HG02623 (cell line): ENCODE measurements at regions not wholly inside any gene's neighbourhood (a gene's known extent, or its start where the extent isn't known, plus 50 kb on each side); places are given as distances from the start of the nearest gene placed in this dataset.
"Not testable (repeated sequence)": the region's sequence is repeated elsewhere in the genome, so short reads cannot be mapped to it uniquely, and the experiment has no call there.

Source experiments
- ATAC-seq: cut with Tn5 transposase; IDR thresholded peaks from one replicate; pipeline ENCODE4 v1.9.1; 2021; ENCODE audit warnings: moderate library complexity; ENCODE audit not compliant: unreplicated experiment

GRCh38 chr7:19963695-19964094, 190.3 kb upstream of the TMEM196 start:
- ATAC-seq = no peak

DNA sequence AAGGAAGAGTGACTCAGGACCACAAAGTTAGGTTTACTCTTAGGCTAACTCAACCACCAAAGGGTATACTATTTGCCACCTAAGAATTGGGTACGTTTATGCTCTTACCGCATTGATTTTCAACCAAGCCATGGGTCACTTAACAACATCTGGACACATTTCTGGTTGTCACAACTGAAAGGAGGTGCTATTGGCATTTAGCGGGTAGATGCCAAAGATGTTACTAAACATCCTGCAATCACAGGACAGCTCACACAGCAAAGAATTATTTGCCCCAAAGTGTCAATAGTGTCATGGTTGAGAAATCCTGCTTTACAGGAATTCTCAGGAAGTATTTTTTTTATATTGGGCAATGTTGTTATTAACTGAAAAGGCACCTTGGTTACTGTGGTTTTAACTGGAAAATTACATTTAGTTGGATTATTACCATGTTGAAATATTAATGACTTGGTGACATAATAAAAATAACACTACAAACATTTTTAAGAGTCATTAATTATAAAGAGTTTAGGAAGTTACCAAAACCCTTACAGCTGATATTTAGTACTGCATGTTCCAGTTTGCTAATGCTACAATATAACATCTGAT, 185.0 kb upstream of the TMEM196 start:
- ATAC-seq = no peak

GRCh38 chr7:19957664-19958063, 184.2 kb upstream of the TMEM196 start:
- no peak for ATAC-seq

DNA sequence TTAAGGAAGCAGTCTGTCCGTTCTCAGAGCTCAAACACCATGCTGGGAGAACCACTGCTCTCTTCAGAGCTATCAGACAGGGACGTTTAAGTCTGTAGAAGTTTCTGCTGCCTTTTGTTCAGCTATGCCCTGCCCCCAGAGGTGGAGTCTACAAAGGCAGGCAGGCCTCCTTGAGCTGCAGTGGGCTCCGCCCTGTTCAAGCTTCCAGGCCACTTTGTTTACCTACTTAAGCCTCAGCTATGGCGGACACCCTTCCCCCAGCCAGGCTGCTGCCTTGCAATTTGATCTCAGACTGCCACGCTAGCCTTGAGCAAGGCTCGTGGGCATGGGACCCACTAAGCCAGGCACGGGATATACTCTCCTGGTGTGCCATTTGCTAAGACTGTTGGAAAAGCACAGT, 180.7 kb upstream of the TMEM196 start:
- not testable (repeated sequence) for ATAC-seq

- not testable (repeated sequence) for ATAC-seq
Observed at GRCh38 chr7:19953411-19953810, 180.0 kb upstream of the TMEM196 start.

DNA sequence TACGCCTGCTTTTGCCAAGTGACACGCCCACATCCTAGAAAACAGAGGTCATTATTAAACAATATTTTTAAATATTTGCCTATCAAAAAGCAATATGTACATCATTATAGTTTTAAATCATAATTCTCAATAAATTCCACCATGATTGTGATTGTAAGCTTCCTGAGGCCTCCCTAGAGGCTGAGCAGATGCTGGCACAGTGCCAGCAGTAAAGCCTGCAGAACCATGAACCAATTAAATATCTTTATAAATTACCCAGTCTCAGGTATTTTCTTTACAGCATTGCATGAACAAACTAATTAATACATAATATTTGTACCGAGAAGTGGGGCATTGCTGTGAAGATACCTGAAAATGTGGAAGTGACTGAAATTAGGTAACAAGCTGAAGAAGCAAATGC, 174.7 kb upstream of the TMEM196 start:
- ATAC-seq = no peak

DNA sequence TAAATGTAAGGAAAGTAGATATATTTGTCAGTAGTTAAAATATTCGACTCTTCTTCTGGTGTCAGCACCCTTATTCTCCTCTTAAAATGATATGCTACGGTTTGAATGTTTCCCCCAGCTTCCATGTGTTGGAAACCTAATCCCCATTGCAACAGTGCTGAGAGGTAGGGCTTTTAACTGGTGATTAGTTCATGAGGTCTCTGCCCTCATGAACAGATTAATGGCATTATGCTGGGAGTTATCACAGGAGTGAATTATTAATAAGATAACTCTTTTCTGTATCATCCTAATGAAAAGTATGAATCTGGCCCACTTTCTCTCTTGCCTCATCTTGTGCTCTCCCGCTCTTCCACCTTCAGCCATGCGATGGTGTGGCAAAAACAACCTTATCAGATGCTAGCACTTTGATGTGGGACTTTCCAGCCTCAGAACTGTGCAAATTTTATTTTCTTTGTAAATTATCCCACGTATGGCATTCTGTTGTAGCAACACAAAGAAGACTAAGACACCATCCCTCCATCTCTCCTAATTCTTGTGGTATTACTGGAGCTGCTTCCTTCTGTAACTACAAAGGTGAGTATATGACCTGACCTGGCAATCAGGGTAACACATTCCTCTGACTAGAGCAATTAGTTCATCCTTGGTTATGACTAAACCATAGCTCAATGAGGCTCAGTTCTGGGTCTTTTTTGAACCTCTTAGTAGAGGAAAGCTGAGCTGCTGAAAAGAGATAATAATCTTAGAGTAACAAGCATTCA, 171.1 kb upstream of the TMEM196 start:
- no peak for ATAC-seq

DNA sequence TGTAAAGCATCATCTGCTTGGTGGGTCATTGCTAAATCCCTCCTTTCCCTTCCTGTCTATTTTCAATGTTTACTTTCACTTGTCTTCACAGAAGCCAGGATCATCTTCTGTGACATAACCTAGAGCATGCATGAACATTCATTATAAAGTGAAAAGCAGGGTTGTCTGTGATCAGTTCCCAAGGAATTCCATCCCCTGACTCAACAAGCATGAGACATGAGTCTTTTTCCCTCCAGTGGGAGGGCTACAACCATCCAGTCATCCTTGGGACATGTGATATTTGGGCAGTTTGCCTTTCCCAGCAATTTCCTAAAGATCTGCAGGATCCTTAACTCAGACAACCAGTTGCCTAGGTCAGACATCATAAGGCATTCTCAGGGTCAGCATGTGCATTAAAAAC, 166.3 kb upstream of the TMEM196 start:
- no peak for ATAC-seq

DNA sequence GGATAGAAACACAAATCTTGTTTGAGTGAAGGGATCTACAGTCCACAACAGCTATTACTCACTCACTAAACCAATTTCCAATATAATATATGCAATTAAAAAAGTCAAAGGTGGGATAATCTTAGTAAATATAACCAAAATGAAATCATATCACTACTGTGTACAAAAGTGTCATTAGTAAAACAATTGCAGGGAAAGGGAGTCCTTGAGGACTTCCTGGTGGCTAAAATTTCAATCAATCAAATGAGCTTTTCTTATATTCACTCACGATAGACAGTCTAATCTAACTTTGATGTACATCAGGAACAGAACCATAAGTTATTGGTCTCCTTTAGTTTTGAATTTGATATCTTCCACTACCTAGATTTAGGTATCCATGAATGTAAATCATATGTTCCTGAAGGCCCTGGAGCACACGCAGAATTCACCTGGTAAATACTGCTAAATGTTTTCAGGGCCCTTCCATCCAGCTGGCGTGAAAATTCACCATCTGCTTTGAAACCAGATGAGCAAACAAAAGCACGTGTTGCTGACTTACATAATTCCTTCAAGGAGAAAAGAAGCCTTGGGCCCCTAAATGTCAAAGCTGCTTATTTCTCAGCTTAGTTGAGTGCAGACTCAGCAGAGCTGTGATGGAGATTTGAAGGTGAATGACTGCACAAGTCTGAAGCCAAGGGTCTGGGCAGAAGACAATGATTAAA, 159.3 kb upstream of the TMEM196 start:
- ATAC-seq = no peak

GRCh38 chr7:19930851-19931250, 157.4 kb upstream of the TMEM196 start:
- no peak for ATAC-seq

GRCh38 chr7:19930051-19930450, 156.6 kb upstream of the TMEM196 start:
- ATAC-seq = no peak

- ATAC-seq = peak; percentile 87
Observed at GRCh38 chr7:19928247-19928646, 154.8 kb upstream of the TMEM196 start.

DNA sequence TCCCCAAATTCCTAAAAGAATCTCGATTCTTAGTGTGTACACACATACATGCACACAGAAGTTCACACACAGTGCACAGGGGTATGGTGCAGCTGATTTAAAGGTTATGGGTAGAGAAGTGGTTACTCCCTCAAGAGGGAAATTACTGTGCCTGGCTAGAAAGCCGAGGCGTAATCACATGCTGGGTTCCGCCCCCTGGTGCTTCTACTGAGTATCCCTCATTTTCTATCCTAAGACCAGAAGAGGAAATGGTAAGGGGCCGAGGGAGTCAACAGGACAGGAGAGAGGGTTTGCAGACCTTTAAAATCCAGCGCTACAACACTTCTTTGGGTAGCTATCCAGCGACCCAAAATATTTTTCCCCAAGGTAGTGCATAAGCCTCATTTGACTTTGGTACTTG, 147.3 kb upstream of the TMEM196 start:
- no peak for ATAC-seq

- ATAC-seq = no peak
Observed at GRCh38 chr7:19920166-19920565, 146.7 kb upstream of the TMEM196 start.

GRCh38 chr7:19919261-19920095, 146.1 kb upstream of the TMEM196 start:
- no peak for ATAC-seq

DNA sequence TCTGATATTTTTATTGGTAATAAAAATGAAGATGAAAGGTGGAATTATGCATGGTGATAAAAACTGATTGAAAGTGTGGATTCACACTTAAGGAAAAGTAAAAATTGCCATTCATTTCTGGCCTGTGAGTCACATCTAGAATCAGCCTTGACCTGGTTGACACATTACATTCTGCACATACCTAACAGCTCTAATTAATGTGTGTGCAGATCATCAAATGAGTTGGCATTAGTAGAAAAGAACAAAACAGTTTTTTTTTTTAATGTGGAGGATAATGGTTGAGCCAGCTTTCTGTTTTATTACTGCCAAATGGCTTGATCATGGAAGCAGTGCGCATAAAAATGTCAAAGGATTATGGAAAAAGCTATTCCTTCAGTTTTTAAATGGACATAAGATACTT, 142.6 kb upstream of the TMEM196 start:
- no peak for ATAC-seq

DNA sequence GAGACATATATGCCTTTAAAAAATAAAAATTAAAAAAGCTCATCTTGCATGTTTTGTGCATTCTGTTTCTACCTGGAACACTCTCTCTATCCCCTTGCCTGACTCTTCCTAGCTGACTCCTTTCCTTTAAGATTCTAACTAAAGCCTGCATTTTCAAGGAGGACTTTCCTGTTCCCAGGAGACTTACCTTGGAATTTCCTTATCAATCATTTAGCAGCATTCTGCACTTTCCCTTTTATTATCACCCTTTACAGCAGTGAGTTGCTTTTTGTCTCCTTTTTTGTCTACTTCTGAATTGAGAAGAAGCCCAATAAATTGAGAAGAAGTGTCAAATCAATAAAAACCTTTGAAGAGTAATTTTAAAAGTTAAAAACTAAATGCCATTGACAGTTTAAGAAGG, 142.2 kb upstream of the TMEM196 start:
- ATAC-seq = no peak

DNA sequence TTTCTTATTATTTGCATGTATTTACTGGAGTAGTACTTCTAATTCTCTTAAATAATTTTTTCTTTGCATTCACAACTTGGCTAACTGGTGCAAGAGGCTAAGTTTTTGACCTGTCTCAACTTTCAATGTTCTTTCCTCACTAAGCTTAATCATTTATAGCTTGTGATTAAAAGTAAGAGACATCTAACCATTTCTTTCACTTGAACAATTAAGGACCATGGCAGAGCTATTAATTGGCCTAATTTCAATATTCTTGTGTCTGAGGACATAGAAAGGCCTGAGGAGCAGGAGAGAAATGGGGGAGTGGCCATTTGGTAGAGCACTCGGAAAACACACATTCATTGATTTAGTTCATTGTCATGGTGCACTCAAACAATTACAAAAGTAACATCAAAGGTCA, 141.4 kb upstream of the TMEM196 start:
- ATAC-seq = no peak

DNA sequence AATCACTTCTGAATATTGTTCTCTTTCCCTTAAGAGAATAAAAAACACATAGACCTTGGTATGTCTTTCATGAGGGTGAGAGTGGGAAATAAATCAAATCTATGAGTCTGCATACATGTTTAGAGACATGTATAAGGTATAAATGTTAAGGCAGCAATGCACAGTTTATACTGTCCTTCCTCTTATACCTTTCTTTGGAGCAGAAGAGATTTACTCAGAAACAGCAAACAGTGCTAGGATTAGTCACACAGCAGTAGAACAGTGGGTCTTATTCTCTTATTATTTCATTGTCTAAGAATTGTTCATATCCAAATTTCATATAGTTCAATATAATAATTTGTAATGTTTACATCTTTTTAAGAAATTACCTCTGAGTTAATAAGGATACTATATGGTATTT, 126.7 kb upstream of the TMEM196 start:
- ATAC-seq = no peak

- ATAC-seq = no peak
Observed at GRCh38 chr7:19899529-19899928, 126.1 kb upstream of the TMEM196 start.

DNA sequence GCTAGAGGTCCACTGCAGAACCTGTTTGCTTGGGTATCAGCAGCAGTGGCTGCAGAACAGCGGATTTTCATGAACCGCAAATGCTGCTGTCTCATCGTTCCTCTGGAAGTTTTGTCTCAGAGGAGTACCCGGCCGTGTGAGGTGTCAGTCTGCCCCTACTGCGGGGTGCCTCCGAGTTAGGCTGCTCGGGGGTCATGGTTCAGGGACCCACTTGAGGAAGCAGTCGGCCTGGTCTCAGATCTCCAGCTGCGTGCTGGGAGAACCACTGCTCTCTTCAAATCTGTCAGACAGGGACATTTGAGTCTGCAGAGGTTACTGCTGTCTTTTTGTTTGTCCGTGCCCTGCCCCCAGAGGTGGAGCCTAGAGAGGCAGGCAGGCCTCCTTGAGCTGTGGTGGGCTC, 109.5 kb upstream of the TMEM196 start:
- ATAC-seq = not testable (repeated sequence)
